BE2C (cell line): ENCODE measurements at regions not wholly inside any gene's neighbourhood (a gene's known extent, or its start where the extent isn't known, plus 50 kb on each side); places are given as distances from the start of the nearest gene placed in this dataset.

Experiments
- DNase-seq: peaks from one replicate; pipeline ENCODE4 v3.0.0-alpha.2; 2020
- H3K27me3 ChIP-seq: fragments of 250-450 bp; sonication (Bioruptor Pico); 2 replicates; pipeline ENCODE4 v1.5.1; 2020; ENCODE audit warnings: mild to moderate bottlenecking
- H3K36me3 ChIP-seq: fragments of 250-450 bp; sonication (Bioruptor Pico); 2 replicates; pipeline ENCODE4 v1.5.1; 2020; ENCODE audit warnings: mild to moderate bottlenecking
- H3K4me1 ChIP-seq: fragments of 250-450 bp; sonication (Bioruptor Pico); 2 replicates; pipeline ENCODE4 v1.5.1; 2020
- H3K4me3 ChIP-seq: 2 replicates; pipeline ENCODE4 v1.5.1; 2011; ENCODE audit warnings: low read depth, low read length
- H3K9me3 ChIP-seq: fragments of 250-450 bp; sonication (Bioruptor Pico); 2 replicates; pipeline ENCODE4 v1.5.1; 2020
- CTCF ChIP-seq: IDR thresholded peaks from 2 replicates; pipeline ENCODE4 v1.5.1; 2012; ENCODE audit warnings: mild to moderate bottlenecking, low read depth, low read length

GRCh38 chr7:50226669-50227068 lies 77.8 kb upstream of the IKZF1 start:
- Histone ChIP-seq H3K27me3 (no peaks in the 10 kb centered on the region), H3K4me1 (no peaks in the 10 kb centered on the region), H3K4me3 (no peak overlapping the region), H3K36me3 (no peaks in the 10 kb centered on the region), H3K9me3 (no peaks in the 10 kb centered on the region)
- no peak for DNase-seq
- TF ChIP-seq CTCF: no peak

GRCh38 chr7:50226145-50226544 lies 78.4 kb upstream of the IKZF1 start:
- no peak overlapping the region for H3K4me3 ChIP-seq
- no peaks in the 10 kb centered on the region for H3K4me1 ChIP-seq
- H3K27me3 ChIP-seq: no peaks in the 10 kb centered on the region
- no peaks in the 10 kb centered on the region; the same call in 1 of the 2 replicates for H3K9me3 ChIP-seq
- TF ChIP-seq CTCF: no peak
- H3K36me3 ChIP-seq: no peaks in the 10 kb centered on the region
- no peak for DNase-seq

GRCh38 chr7:50221433-50221832 lies 83.1 kb upstream of the IKZF1 start:
- no peaks in the 10 kb centered on the region for H3K36me3 ChIP-seq
- no peaks in the 10 kb centered on the region for H3K27me3 ChIP-seq
- no peak for TF ChIP-seq CTCF
- H3K4me3 ChIP-seq: no peak overlapping the region
- DNase-seq: no peak
- H3K9me3 ChIP-seq: no peaks in the 10 kb centered on the region; the same call in 1 of the 2 replicates
- H3K4me1 ChIP-seq: no peaks in the 10 kb centered on the region

GRCh38 chr7:50221028-50221427 lies 83.5 kb upstream of the IKZF1 start:
- no peak for DNase-seq
- Histone ChIP-seq H3K9me3 (no peaks in the 10 kb centered on the region; the same call in 1 of the 2 replicates), H3K4me1 (no peaks in the 10 kb centered on the region), H3K27me3 (no peaks in the 10 kb centered on the region), H3K4me3 (no peak overlapping the region), H3K36me3 (no peaks in the 10 kb centered on the region)
- TF ChIP-seq CTCF: no peak

GRCh38 chr7:50220273-50220672 lies 84.2 kb upstream of the IKZF1 start:
- no peak overlapping the region for H3K4me3 ChIP-seq
- no peaks in the 10 kb centered on the region for H3K36me3 ChIP-seq
- H3K9me3 ChIP-seq: no peaks in the 10 kb centered on the region; the same call in 1 of the 2 replicates
- TF ChIP-seq CTCF: no peak
- no peak for DNase-seq
- 0 out of 2 replicates have a peak, but pooled peaks cover under 1% of the 10 kb centered on the region for H3K27me3 ChIP-seq
- H3K4me1 ChIP-seq: no peaks in the 10 kb centered on the region

GRCh38 chr7:50217821-50218281 lies 86.7 kb upstream of the IKZF1 start:
- Histone ChIP-seq H3K9me3 (no peaks in the 10 kb centered on the region; the same call in 1 of the 2 replicates), H3K36me3 (no peaks in the 10 kb centered on the region), H3K4me3 (no peak overlapping the region), H3K4me1 (no peaks in the 10 kb centered on the region), H3K27me3 (peaks cover 12% of the 10 kb centered on the region; the same call in 1 of the 2 replicates)
- no peak for TF ChIP-seq CTCF
- no peak for DNase-seq
